Omental fat pad (tissue), 3 donors: ENCODE measurements at regions not wholly inside any gene's neighbourhood (a gene's known extent, or its start where the extent isn't known, plus 50 kb on each side); places are given as distances from the start of the nearest gene placed in this dataset.

Source experiments
- ATAC-seq: fragments of 150-250 bp; one replicate; pipeline ENCODE4 v1.9.1; 2016; ENCODE audit warnings: mild to moderate bottlenecking, moderate library complexity; ENCODE audit not compliant: low FRiP score
- DNase-seq: peaks from one replicate; pipeline ENCODE4 v3.0.0-alpha.2; 2019; ENCODE audit warnings: low spot score
- CTCF ChIP-seq, 3 donors: fragments of 450-650 bp; IDR thresholded peaks; one replicate each; pipeline ENCODE4 v1.5.1; 2016 to 2017; ENCODE audit warnings: antibody characterized with exemption in 3 of 3, mild to moderate bottlenecking in 3 of 3, moderate library complexity in 2 of 3

GRCh38 chr13:22979952-22980351, 200.8 kb upstream of the SGCG start:
- TF ChIP-seq CTCF (IDR thresholded peaks at IDR 0.05): no peak
- ATAC-seq (no peak), DNase-seq (no peak)

- TF ChIP-seq CTCF (IDR thresholded peaks at IDR 0.05): no peak
- ATAC-seq (no peak), DNase-seq (no peak)
Measured at GRCh38 chr13:22980936-22981335, 199.8 kb upstream of the SGCG start.

GRCh38 chr13:22993148-22993547, 187.6 kb upstream of the SGCG start:
- TF ChIP-seq CTCF (IDR thresholded peaks at IDR 0.05): no peak

GRCh38 chr13:23003446-23003845, 177.3 kb upstream of the SGCG start:
- no peak for TF ChIP-seq CTCF (IDR thresholded peaks at IDR 0.05)
- ATAC-seq (no peak), DNase-seq (no peak)

More at GRCh38 chr13:22993148-22993547, 187.6 kb upstream of the SGCG start:
- ATAC-seq: no peak
- DNase-seq: no peak

- ATAC-seq (no peak), DNase-seq (no peak)
- no peak for TF ChIP-seq CTCF (IDR thresholded peaks at IDR 0.05)
Measured at GRCh38 chr13:23007426-23007825, 173.4 kb upstream of the SGCG start.

GRCh38 chr13:23018143-23018542, 162.6 kb upstream of the SGCG start:
- TF ChIP-seq CTCF (IDR thresholded peaks at IDR 0.05): no peak
- no peak for DNase-seq
- no peak for ATAC-seq

GRCh38 chr13:23020246-23020843, 160.4 kb upstream of the SGCG start:
- ATAC-seq (peak; percentile 71), DNase-seq (no peak)
- TF ChIP-seq CTCF (IDR thresholded peaks at IDR 0.05): peak in 2 of 3 donors; percentile 39 to 61
